SK-N-SH (cell line): ENCODE measurements at regions not wholly inside any gene's neighbourhood (a gene's known extent, or its start where the extent isn't known, plus 50 kb on each side); places are given as distances from the start of the nearest gene placed in this dataset.

ENCODE experiments used
- CTCF ChIA-PET: fragments of 300-600, 350-600 bp; formaldehyde crosslinking; extraction: SDS; loops from one replicate; lab custom pipeline; 2021; lab: Yijun Ruan, JAX
- POLR2A ChIA-PET: fragments of 350-600 bp; sonication (Branson Sonifier 250); formaldehyde crosslinking; extraction: SDS; loops from one replicate; lab custom pipeline; 2020; ENCODE audit warnings: antibody characterized with exemption, inconsistent platforms; lab: Yijun Ruan, JAX
- DNase-seq: peaks from one replicate; pipeline ENCODE4 v3.0.0; 2012
- H2AFZ ChIP-seq: fragments of 200-600 bp; sonication (generic); 2 replicates; pipeline ENCODE4 v1.8.1; 2016; ENCODE audit warnings: antibody characterized with exemption, mild to moderate bottlenecking, low read depth
- H3F3A ChIP-seq: fragments of 200-600 bp; sonication (generic); replicated peaks from 2 replicates; pipeline ENCODE3; 2016; ENCODE audit warnings: antibody characterized with exemption, mild to moderate bottlenecking; ENCODE audit not compliant: insufficient read depth
- H3K27ac ChIP-seq, 2 experiments: fragments of 200-500 bp in 1 of 2; fragments of 200-600 bp in 1 of 2; sonication (Bioruptor generic) in 1 of 2; sonication (generic), shearing (Covaris generic) in 1 of 2; 2 replicates each; pipeline versions ENCODE4 v1.5.1 to v1.6.1; 2014 to 2016; ENCODE audit warnings: low read depth in 2 of 2, inconsistent platforms in 1 of 2, low read length in 1 of 2, mild to moderate bottlenecking in 1 of 2, mixed read lengths in 1 of 2
- H3K27me3 ChIP-seq: fragments of 200-600 bp; sonication (generic), shearing (Covaris generic); 2 replicates; pipeline ENCODE4 v1.6.1; 2016; ENCODE audit warnings: mixed run types; ENCODE audit not compliant: insufficient read depth
- H3K36me3 ChIP-seq, 2 experiments: fragments of 200-500 bp in 1 of 2; fragments of 200-600 bp in 1 of 2; sonication (Bioruptor generic) in 1 of 2; sonication (generic) in 1 of 2; replicated peaks in 1 of 2; 2 replicates each; pipeline versions ENCODE3 to v1.5.1; 2014 to 2016; ENCODE audit warnings: low read length in 1 of 2, mild to moderate bottlenecking in 1 of 2; ENCODE audit not compliant: insufficient read depth in 2 of 2, control insufficient read depth in 1 of 2
- H3K4me1 ChIP-seq, 2 experiments: fragments of 200-500 bp in 1 of 2; fragments of 200-600 bp in 1 of 2; sonication (Bioruptor generic) in 1 of 2; sonication (generic), shearing (Covaris generic) in 1 of 2; 2 replicates each; pipeline versions ENCODE4 v1.5.1 to v1.6.1; 2014 to 2016; ENCODE audit warnings: low read depth in 1 of 2, low read length in 1 of 2, mixed run types in 1 of 2; ENCODE audit not compliant: insufficient read depth in 2 of 2, control insufficient read depth in 1 of 2
- H3K4me2 ChIP-seq: fragments of 200-600 bp; sonication (generic), shearing (Covaris generic); 2 replicates; pipeline ENCODE4 v1.6.1; 2017; ENCODE audit warnings: mixed run types
- H3K4me3 ChIP-seq, 2 experiments: fragments of 200-500 bp in 1 of 2; fragments of 200-600 bp in 1 of 2; sonication (Bioruptor generic) in 1 of 2; sonication (generic), shearing (Covaris generic) in 1 of 2; 2 replicates each; pipeline versions ENCODE4 v1.5.1 to v1.8.1; 2014 to 2016; ENCODE audit warnings: low read depth in 2 of 2, inconsistent platforms in 1 of 2, low read length in 1 of 2, mild to moderate bottlenecking in 1 of 2, mixed read lengths in 1 of 2, moderate library complexity in 1 of 2
- H3K79me2 ChIP-seq: fragments of 200-600 bp; sonication (generic); 2 replicates; pipeline ENCODE4 v1.8.1; 2017; ENCODE audit warnings: mild to moderate bottlenecking; ENCODE audit not compliant: insufficient read depth
- H3K9ac ChIP-seq: fragments of 200-600 bp; sonication (generic); 2 replicates; pipeline ENCODE4 v1.6.1; 2017; ENCODE audit warnings: mixed run types
- H3K9me2 ChIP-seq: fragments of 200-600 bp; sonication (generic); 2 replicates; pipeline ENCODE4 v1.6.1; 2017; ENCODE audit warnings: mixed run types
- H3K9me3 ChIP-seq: fragments of 200-600 bp; sonication (generic); 2 replicates; pipeline ENCODE4 v1.6.1; 2017; ENCODE audit warnings: mixed run types, mild to moderate bottlenecking, moderate library complexity
- H4K20me1 ChIP-seq: fragments of 200-600 bp; sonication (generic); 2 replicates; pipeline ENCODE4 v1.6.1; 2017; ENCODE audit warnings: mild to moderate bottlenecking, mixed run types; ENCODE audit not compliant: insufficient read depth
- CHD2 ChIP-seq: fragments of 150-350 bp; IDR thresholded peaks from 2 replicates; pipeline ENCODE4 v1.6.1; 2018; ENCODE audit warnings: low read length; ENCODE audit not compliant: partially characterized antibody
- CTCF ChIP-seq: fragments of 200-600 bp; sonication (generic); IDR thresholded peaks from 2 replicates; pipeline ENCODE4 v1.6.1; 2017; ENCODE audit warnings: antibody characterized with exemption, mild to moderate bottlenecking, moderate library complexity
- EP300 ChIP-seq, 2 experiments: IDR thresholded peaks; 2 replicates each; pipeline versions ENCODE4 v1.4.0 to v1.6.1; 2012; ENCODE audit warnings: borderline replicate concordance in 1 of 2, low read depth in 1 of 2, low read length in 1 of 2
- FOXJ3 ChIP-seq: sonication (generic); formaldehyde crosslinking; IDR thresholded peaks from 2 replicates; pipeline ENCODE4 v1.5.1; 2020; ENCODE audit warnings: mild to moderate bottlenecking, missing genetic modification reagents
- FOXM1 ChIP-seq: IDR thresholded peaks from 2 replicates; pipeline ENCODE4 v1.4.0; 2012; ENCODE audit warnings: low read depth, mild to moderate bottlenecking
- IRF3 ChIP-seq: fragments of 150-350 bp; IDR thresholded peaks from 2 replicates; pipeline ENCODE4 v1.6.1; 2016; ENCODE audit warnings: mild to moderate bottlenecking, low read depth, low read length
- MXI1 ChIP-seq: IDR thresholded peaks from 2 replicates; pipeline ENCODE4 v1.6.1; 2012; ENCODE audit warnings: mild to moderate bottlenecking, low read depth, low read length, improper control_type of control experiment
- NRF1 ChIP-seq: IDR thresholded peaks from 2 replicates; pipeline ENCODE4 v1.6.1; 2012; ENCODE audit warnings: low read depth, mild to moderate bottlenecking, low read length
- RAD21 ChIP-seq: IDR thresholded peaks from 2 replicates; pipeline ENCODE4 v1.6.1; 2012; ENCODE audit warnings: mild to moderate bottlenecking, low read length
- RXRA ChIP-seq: IDR thresholded peaks from 2 replicates; pipeline ENCODE4 v1.4.0; 2012; ENCODE audit warnings: low read depth, mild to moderate bottlenecking, borderline replicate concordance
- TAF1 ChIP-seq: IDR thresholded peaks from 2 replicates; pipeline ENCODE4 v1.6.1; 2012; ENCODE audit warnings: low read depth, mild to moderate bottlenecking, low read length, moderate library complexity, borderline replicate concordance
- TCF12 ChIP-seq: IDR thresholded peaks from 2 replicates; pipeline ENCODE4 v1.4.0; 2012
- YY1 ChIP-seq: IDR thresholded peaks from 2 replicates; pipeline ENCODE4 v1.4.0; 2012; ENCODE audit warnings: low read depth, mild to moderate bottlenecking
- ZBTB33 ChIP-seq: IDR thresholded peaks from 2 replicates; pipeline ENCODE4 v1.4.0; 2012; ENCODE audit warnings: low read depth, borderline replicate concordance
- WGBS: methylation state at CpG from one replicate; pipeline ENCODE4 v1.1.6; 2017; ENCODE audit warnings: low lambda C conversion rate; 5-methylcytosine and 5-hydroxymethylcytosine counted together

GRCh38 chr10:90430186-90430585 lies 427.7 kb downstream of the HTR7 start:
- 5% methylated on average over 1 of the region's 1 CpG for WGBS
- no peaks in the 10 kb centered on the region for H3K9me3 ChIP-seq
- H3K36me3 ChIP-seq = no peaks in the 10 kb centered on the region
- H3K27ac ChIP-seq = no peak overlapping the region
- H3K79me2 ChIP-seq = no peaks in the 10 kb centered on the region
- DNase-seq = no peak
- no peaks in the 10 kb centered on the region for H4K20me1 ChIP-seq
- no peaks in the 10 kb centered on the region for H3F3A ChIP-seq
- no peak overlapping the region for H3K4me3 ChIP-seq
- no peak for TF ChIP-seq TAF1
- no peak for TF ChIP-seq TCF12
- TF ChIP-seq NRF1 = no peak
- no peak for TF ChIP-seq FOXM1
- TF ChIP-seq RXRA = no peak
- no peak for TF ChIP-seq ZBTB33
- TF ChIP-seq, all 33 proteins: peak for 0
- H3K9me2 ChIP-seq = no peaks in the 10 kb centered on the region
- H3K27me3 ChIP-seq = no peaks in the 10 kb centered on the region
- ChIA-PET POLR2A (no interaction called here), CTCF (no interaction called here)
- H3K4me1 ChIP-seq = no peaks in the 10 kb centered on the region
- no peak overlapping the region for H3K4me2 ChIP-seq
- H2AFZ ChIP-seq = no peak overlapping the region
- H3K9ac ChIP-seq = no peak overlapping the region

- no peaks in the 10 kb centered on the region for H3K27me3 ChIP-seq
- ChIA-PET POLR2A (no interaction called here), CTCF (no interaction called here)
- H3K36me3 ChIP-seq = no peaks in the 10 kb centered on the region
- no peak overlapping the region for H2AFZ ChIP-seq
- H3K4me3 ChIP-seq = no peak overlapping the region
- H3K4me2 ChIP-seq = no peak overlapping the region
- no peaks in the 10 kb centered on the region for H3K9me3 ChIP-seq
- H3K9me2 ChIP-seq = no peaks in the 10 kb centered on the region
- H3K27ac ChIP-seq = no peak overlapping the region
- no peak for DNase-seq
- no peaks in the 10 kb centered on the region for H3K4me1 ChIP-seq
- H3F3A ChIP-seq = no peaks in the 10 kb centered on the region
- H4K20me1 ChIP-seq = no peaks in the 10 kb centered on the region
- H3K79me2 ChIP-seq = no peaks in the 10 kb centered on the region
- H3K9ac ChIP-seq = no peak overlapping the region
- TF ChIP-seq NRF1 (no peak), CTCF (no peak), YY1 (no peak), IRF3 (no peak), RAD21 (no peak), EP300 (IDR thresholded peaks at IDR 0.05; ENCODE audit: borderline replicate concordance in 1 of 2, low read depth in 1 of 2, low read length in 1 of 2) (no peak), FOXJ3 (no peak), MXI1 (no peak), CHD2 (no peak)
Measured at GRCh38 chr10:90432866-90433265, 425.0 kb downstream of the HTR7 start.
